ENCODE measurements at regions not wholly inside any gene's neighbourhood (a gene's known extent, or its start where the extent isn't known, plus 50 kb on each side); places are given as distances from the start of the nearest gene placed in this dataset.

GRCh38 chr1:221241592-221241991, 362.3 kb downstream of the HLX start:
- no peak overlapping the region for H3K4me3 ChIP-seq (replicated peaks in 1 of 3; ENCODE audit: insufficient read depth in 1 of 3, low read depth in 1 of 3, low read length in 3 of 3)
- ChIA-PET CTCF (interaction anchor here (1.3 kb wide), 1 partner anchor 8 kb away, joined by 3 read pairs; no protein-coding TSS in a partner anchor), POLR2A (no interaction called here)
- no peak for FAIRE-seq
- no peak for DNase-seq (ENCODE audit: low read depth, low spot score)
- no TSS peak for BruUV-seq (replicated peaks)
- intact Hi-C loops (cut with micrococcal nuclease) = no loop called here
- H3K36me3 ChIP-seq (ENCODE audit: control insufficient read depth in 2 of 2, extremely low read depth in 1 of 2, insufficient read depth in 2 of 2, low read length in 2 of 2) = no peaks in the 10 kb centered on the region
- H3K79me2 ChIP-seq (ENCODE audit: control insufficient read depth, insufficient read depth, low read length) = no peaks in the 10 kb centered on the region
- no peaks in the 10 kb centered on the region for H3K9me1 ChIP-seq (replicated peaks; ENCODE audit: control insufficient read depth, extremely low read depth, insufficient read depth, low read length)
- no peaks in the 10 kb centered on the region for H3K9me3 ChIP-seq (replicated peaks; ENCODE audit: control insufficient read depth, insufficient read depth, low read length)
- H3K4me2 ChIP-seq (ENCODE audit: insufficient read depth, low read length) = no peak overlapping the region
- no peak for TF ChIP-seq POLR2A (IDR thresholded peaks at IDR 0.05; ENCODE audit: low read depth, low read length)
- TF ChIP-seq, protein P1, sequence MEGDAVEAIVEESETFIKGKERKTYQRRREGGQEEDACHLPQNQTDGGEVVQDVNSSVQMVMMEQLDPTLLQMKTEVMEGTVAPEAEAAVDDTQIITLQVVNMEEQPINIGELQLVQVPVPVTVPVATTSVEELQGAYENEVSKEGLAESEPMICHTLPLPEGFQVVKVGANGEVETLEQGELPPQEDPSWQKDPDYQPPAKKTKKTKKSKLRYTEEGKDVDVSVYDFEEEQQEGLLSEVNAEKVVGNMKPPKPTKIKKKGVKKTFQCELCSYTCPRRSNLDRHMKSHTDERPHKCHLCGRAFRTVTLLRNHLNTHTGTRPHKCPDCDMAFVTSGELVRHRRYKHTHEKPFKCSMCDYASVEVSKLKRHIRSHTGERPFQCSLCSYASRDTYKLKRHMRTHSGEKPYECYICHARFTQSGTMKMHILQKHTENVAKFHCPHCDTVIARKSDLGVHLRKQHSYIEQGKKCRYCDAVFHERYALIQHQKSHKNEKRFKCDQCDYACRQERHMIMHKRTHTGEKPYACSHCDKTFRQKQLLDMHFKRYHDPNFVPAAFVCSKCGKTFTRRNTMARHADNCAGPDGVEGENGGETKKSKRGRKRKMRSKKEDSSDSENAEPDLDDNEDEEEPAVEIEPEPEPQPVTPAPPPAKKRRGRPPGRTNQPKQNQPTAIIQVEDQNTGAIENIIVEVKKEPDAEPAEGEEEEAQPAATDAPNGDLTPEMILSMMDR (IDR thresholded peaks at IDR 0.05; ENCODE audit: extremely low read depth in 1 of 2, insufficient read depth in 1 of 2, low read depth in 1 of 2, low read length in 2 of 2) = no peak
- H3K4me1 ChIP-seq (ENCODE audit: control insufficient read depth, extremely low read depth, insufficient read depth, low read length) = no peaks in the 10 kb centered on the region
- H3K9ac ChIP-seq (replicated peaks; ENCODE audit: extremely low read depth, insufficient read depth, low read length) = no peak overlapping the region
- no peak overlapping the region for H2AFZ ChIP-seq (ENCODE audit: low read depth, low read length)
- dilution Hi-C loops (cut with MboI; ENCODE audit: extremely low pct_ligation_motif_present, low sequenced_read_pairs) = no loop called here
- H3K27me3 ChIP-seq (ENCODE audit: control insufficient read depth in 2 of 2, insufficient read depth in 2 of 2, low read length in 2 of 2) = no peaks in the 10 kb centered on the region
- H3K27ac ChIP-seq (ENCODE audit: insufficient read depth, low read depth, low read length) = no peak overlapping the region
- H4K20me1 ChIP-seq (replicated peaks; ENCODE audit: control insufficient read depth, extremely low read depth, insufficient read depth, low read length) = no peaks in the 10 kb centered on the region

GRCh38 chr1:221246067-221246466, 366.8 kb downstream of the HLX start:
- Histone ChIP-seq H3K9me1 (replicated peaks; ENCODE audit: control insufficient read depth, extremely low read depth, insufficient read depth, low read length) (no peaks in the 10 kb centered on the region), H3K4me3 (replicated peaks in 1 of 3; ENCODE audit: insufficient read depth in 1 of 3, low read depth in 1 of 3, low read length in 3 of 3) (no peak overlapping the region), H3K36me3 (ENCODE audit: control insufficient read depth in 2 of 2, extremely low read depth in 1 of 2, insufficient read depth in 2 of 2, low read length in 2 of 2) (no peaks in the 10 kb centered on the region), H3K27me3 (ENCODE audit: control insufficient read depth in 2 of 2, insufficient read depth in 2 of 2, low read length in 2 of 2) (no peaks in the 10 kb centered on the region), H3K27ac (ENCODE audit: insufficient read depth, low read depth, low read length) (no peak overlapping the region), H2AFZ (ENCODE audit: low read depth, low read length) (no peak overlapping the region), H3K9ac (replicated peaks; ENCODE audit: extremely low read depth, insufficient read depth, low read length) (no peak overlapping the region), H3K9me3 (replicated peaks; ENCODE audit: control insufficient read depth, insufficient read depth, low read length) (no peaks in the 10 kb centered on the region), H3K4me2 (ENCODE audit: insufficient read depth, low read length) (no peak overlapping the region), H3K79me2 (ENCODE audit: control insufficient read depth, insufficient read depth, low read length) (no peaks in the 10 kb centered on the region), H4K20me1 (replicated peaks; ENCODE audit: control insufficient read depth, extremely low read depth, insufficient read depth, low read length) (no peaks in the 10 kb centered on the region), H3K4me1 (ENCODE audit: control insufficient read depth, extremely low read depth, insufficient read depth, low read length) (no peaks in the 10 kb centered on the region)
- intact Hi-C loops (cut with micrococcal nuclease) (no loop called here), dilution Hi-C loops (cut with MboI; ENCODE audit: extremely low pct_ligation_motif_present, low sequenced_read_pairs) (no loop called here)
- no TSS peak for BruUV-seq (replicated peaks)
- ChIA-PET CTCF (no interaction called here), POLR2A (no interaction called here)
- DNase-seq (ENCODE audit: low read depth, low spot score) = no peak
- FAIRE-seq = no peak
- no peak for TF ChIP-seq FOS (IDR thresholded peaks at IDR 0.05; ENCODE audit: borderline replicate concordance, insufficient read depth, low read length)
- no peak for TF ChIP-seq GATA2 (IDR thresholded peaks at IDR 0.05; ENCODE audit: insufficient read depth, insufficient read length, low read depth, low read length)
- TF ChIP-seq JUN (IDR thresholded peaks at IDR 0.05; ENCODE audit: borderline replicate concordance, insufficient read depth, insufficient read length, low read depth) = no peak
- TF ChIP-seq POLR2A (IDR thresholded peaks at IDR 0.05; ENCODE audit: low read depth, low read length) = no peak
- TF ChIP-seq MYC (IDR thresholded peaks at IDR 0.05; ENCODE audit: low read depth, low read length) = no peak
- TF ChIP-seq, protein P1 (IDR thresholded peaks at IDR 0.05; ENCODE audit: extremely low read depth in 1 of 2, insufficient read depth in 1 of 2, low read depth in 1 of 2, low read length in 2 of 2) = no peak
- no peak for TF ChIP-seq EZH2 (IDR thresholded peaks at IDR 0.05; ENCODE audit: borderline replicate concordance, low read depth, low read length, severe bottlenecking)
